Stimulated activated CD8-positive, alpha-beta memory T cell treated with anti-CD3 and anti-CD28 coated beads, Interleukin-15, amount 100 ng/mL, for 4 hours (primary cell): ENCODE measurements at regions not wholly inside any gene's neighbourhood (a gene's known extent, or its start where the extent isn't known, plus 50 kb on each side); places are given as distances from the start of the nearest gene placed in this dataset.

Source experiments
- DNase-seq, 2 donors: peaks; one replicate each; pipeline ENCODE4 v3.0.0-alpha.2; 2020; ENCODE audit warnings: low read depth in 2 of 2

GRCh38 chr2:64221935-64222334 is 77.7 kb upstream of the PELI1 start:
- no peak for DNase-seq

- no peak for DNase-seq
Observed at GRCh38 chr2:64222351-64222750, 78.1 kb upstream of the PELI1 start.

GRCh38 chr2:64223055-64223454 is 78.8 kb upstream of the PELI1 start:
- no peak for DNase-seq

GRCh38 chr2:64225491-64225890 is 81.3 kb upstream of the PELI1 start:
- DNase-seq: no peak

- no peak for DNase-seq
Observed at GRCh38 chr2:64226611-64227010, 82.4 kb upstream of the PELI1 start.

- no peak for DNase-seq
Observed at GRCh38 chr2:64227603-64228125, 83.4 kb upstream of the PELI1 start.

- peak; percentile 13 to 19 for DNase-seq
Observed at GRCh38 chr2:64228126-64228678, 84.0 kb upstream of the PELI1 start.

- no peak for DNase-seq
Observed at GRCh38 chr2:64228918-64229317, 84.7 kb upstream of the PELI1 start.

GRCh38 chr2:64230540-64230939 is 86.3 kb upstream of the PELI1 start:
- no peak for DNase-seq

GRCh38 chr2:64232266-64232665 is 88.0 kb upstream of the PELI1 start:
- no peak for DNase-seq

GRCh38 chr2:64233376-64233922 is 89.2 kb upstream of the PELI1 start:
- DNase-seq: no peak

- DNase-seq: no peak
Observed at GRCh38 chr2:64234150-64234549, 89.9 kb upstream of the PELI1 start.

GRCh38 chr2:64234785-64235184 is 90.6 kb upstream of the PELI1 start:
- no peak for DNase-seq

- no peak for DNase-seq
Observed at GRCh38 chr2:64237266-64237665, 93.0 kb upstream of the PELI1 start.

- no peak for DNase-seq
Observed at GRCh38 chr2:64238799-64239198, 94.6 kb upstream of the PELI1 start.

- no peak for DNase-seq
Observed at GRCh38 chr2:64243081-64244036, 99.1 kb upstream of the PELI1 start.

- DNase-seq: no peak
Observed at GRCh38 chr2:64244037-64244416, 99.8 kb upstream of the PELI1 start.

GRCh38 chr2:64245631-64246030 is 101.4 kb upstream of the PELI1 start:
- DNase-seq: no peak

GRCh38 chr2:64246962-64247361 is 102.7 kb upstream of the PELI1 start:
- no peak for DNase-seq

GRCh38 chr2:64249426-64249825 is 105.2 kb upstream of the PELI1 start:
- no peak for DNase-seq

- no peak for DNase-seq
Observed at GRCh38 chr2:64250063-64250462, 105.8 kb upstream of the PELI1 start.

- DNase-seq: no peak
Observed at GRCh38 chr2:64250751-64251423, 106.7 kb upstream of the PELI1 start.
